A673 (cell line): ENCODE measurements at regions not wholly inside any gene's neighbourhood (a gene's known extent, or its start where the extent isn't known, plus 50 kb on each side); places are given as distances from the start of the nearest gene placed in this dataset.

Experiments used
- BruUV-seq: library from RNA; stranded (reverse); fragments of 400-500 nt; replicated peaks from 2 replicates; lab custom pipeline; 2021; lab: Mats Ljungman, UMichigan
- CTCF ChIA-PET: fragments of 300-600 bp; sonication (Branson Sonifier 250); formaldehyde crosslinking; loops from one replicate; lab custom pipeline; 2022; ENCODE audit warnings: antibody characterized with exemption; lab: Charles Lee
- POLR2A ChIA-PET: fragments of 300-600 bp; sonication (Branson Sonifier 250); formaldehyde crosslinking; loops from one replicate; lab custom pipeline; 2022; ENCODE audit warnings: antibody characterized with exemption; ENCODE audit not compliant: low non-redundant PET; lab: Charles Lee
- DNase-seq: peaks from one replicate; pipeline ENCODE4 v3.0.0-alpha.2; 2015; ENCODE audit warnings: low spot score
- H3K27ac ChIP-seq: fragments of 200-600 bp; sonication (generic); 2 replicates; pipeline ENCODE4 v1.5.1; 2016; ENCODE audit warnings: mixed run types, low read depth, mild to moderate bottlenecking, mixed read lengths, antibody characterized with exemption, low read length; ENCODE audit not compliant: poor library complexity, severe bottlenecking
- H3K27me3 ChIP-seq: fragments of 200-600 bp; sonication (generic); replicated peaks from 2 replicates; pipeline ENCODE4 v1.6.1; 2017; ENCODE audit warnings: mixed run types, low read depth, mild to moderate bottlenecking, mixed read lengths, antibody characterized with exemption, low read length; ENCODE audit not compliant: insufficient read depth, poor library complexity
- H3K36me3 ChIP-seq: fragments of 200-600 bp; sonication (generic); 2 replicates; pipeline ENCODE4 v1.6.1; 2016; ENCODE audit warnings: mixed run types, mild to moderate bottlenecking, mixed read lengths, antibody characterized with exemption, low read length; ENCODE audit not compliant: insufficient read depth, poor library complexity, severe bottlenecking
- H3K4me1 ChIP-seq: fragments of 200-600 bp; sonication (generic); 2 replicates; pipeline ENCODE4 v1.6.1; 2017; ENCODE audit warnings: mixed run types, mild to moderate bottlenecking, mixed read lengths, antibody characterized with exemption, low read length; ENCODE audit not compliant: insufficient read depth, poor library complexity, severe bottlenecking
- H3K4me3 ChIP-seq: fragments of 200-600 bp; sonication (generic); 2 replicates; pipeline ENCODE4 v1.5.1; 2016; ENCODE audit warnings: low read depth, mixed run types, mild to moderate bottlenecking, mixed read lengths, low read length; ENCODE audit not compliant: poor library complexity, severe bottlenecking
- H3K9me3 ChIP-seq: fragments of 200-600 bp; sonication (generic); 2 replicates; pipeline ENCODE4 v1.6.1; 2016; ENCODE audit warnings: mixed run types, low read depth, mild to moderate bottlenecking, mixed read lengths, antibody characterized with exemption, low read length; ENCODE audit not compliant: poor library complexity, severe bottlenecking
- CTCF ChIP-seq: fragments of 300-800, 200-600 bp; sonication (generic); conservative IDR thresholded peaks from 2 replicates; pipeline ENCODE4 v1.5.1; 2017; ENCODE audit warnings: low read depth, mild to moderate bottlenecking, antibody characterized with exemption, low read length, moderate library complexity, mixed read lengths
- EZH2 ChIP-seq: fragments of 200-600 bp; sonication (generic); IDR thresholded peaks from 2 replicates; pipeline ENCODE4 v1.6.1; 2017; ENCODE audit warnings: borderline replicate concordance, low read depth, mild to moderate bottlenecking, mixed read lengths, antibody characterized with exemption, low read length; ENCODE audit not compliant: poor library complexity, severe bottlenecking
- intact Hi-C: fragments of 100-400 bp; cut with micrococcal nuclease; formaldehyde crosslinking; loops from one replicate; pipeline ENCODE4 v1.10.0; 2022; ENCODE audit not compliant: unreplicated experiment

GRCh38 chr20:53708129-53708968 lies 114.7 kb upstream of the ZNF217 start:
- Histone ChIP-seq H3K4me3 (no peak overlapping the region), H3K36me3 (no peaks in the 10 kb centered on the region), H3K27ac (no peak overlapping the region), H3K27me3 (no peaks in the 10 kb centered on the region), H3K4me1 (peaks cover 28% of the 10 kb centered on the region), H3K9me3 (no peaks in the 10 kb centered on the region)
- ChIA-PET POLR2A (no interaction called here), CTCF (no interaction called here)
- TF ChIP-seq EZH2 (no peak), CTCF (no peak)
- no peak for DNase-seq
- BruUV-seq = no TSS peak
- intact Hi-C loops = no loop called here

DNA sequence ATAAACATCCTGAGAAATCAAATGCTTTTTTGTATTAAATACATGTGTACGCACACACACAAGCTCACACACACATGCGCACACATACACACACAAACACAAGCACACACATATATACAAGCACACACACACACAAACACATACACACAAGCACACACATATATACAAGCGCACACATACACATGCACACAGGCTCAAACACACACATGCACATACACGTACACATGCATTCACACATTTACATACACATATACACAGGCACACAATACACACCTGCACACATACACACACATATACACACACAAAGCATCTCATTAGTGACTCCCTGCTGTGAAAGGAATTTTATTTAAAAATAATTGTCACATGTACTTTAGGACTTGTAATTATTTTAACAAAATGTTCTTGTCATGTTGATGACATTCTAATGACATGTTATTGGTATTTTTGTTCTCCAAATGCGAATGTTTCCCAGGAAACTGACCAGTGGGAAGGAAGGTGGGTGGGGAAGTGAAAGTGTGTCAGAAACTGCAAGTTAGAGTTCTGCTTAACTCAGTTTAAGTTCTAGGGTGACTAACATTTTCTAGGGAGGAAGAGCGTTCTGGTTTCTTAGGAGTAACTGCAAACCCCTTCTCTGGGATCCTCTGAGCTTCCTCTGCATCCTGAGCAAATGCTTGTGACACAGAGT lies 113.9 kb upstream of the ZNF217 start:
- DNase-seq = no peak
- peaks cover 28% of the 10 kb centered on the region for H3K4me1 ChIP-seq
- no TSS peak for BruUV-seq
- POLR2A ChIA-PET = no interaction called here
- no peak overlapping the region for H3K4me3 ChIP-seq
- H3K27ac ChIP-seq = no peak overlapping the region
- CTCF ChIA-PET = no interaction called here
- no peaks in the 10 kb centered on the region for H3K9me3 ChIP-seq
- intact Hi-C loops = no loop called here
- H3K27me3 ChIP-seq = no peaks in the 10 kb centered on the region
- H3K36me3 ChIP-seq = no peaks in the 10 kb centered on the region
- no peak for TF ChIP-seq EZH2
- TF ChIP-seq CTCF = no peak

DNA sequence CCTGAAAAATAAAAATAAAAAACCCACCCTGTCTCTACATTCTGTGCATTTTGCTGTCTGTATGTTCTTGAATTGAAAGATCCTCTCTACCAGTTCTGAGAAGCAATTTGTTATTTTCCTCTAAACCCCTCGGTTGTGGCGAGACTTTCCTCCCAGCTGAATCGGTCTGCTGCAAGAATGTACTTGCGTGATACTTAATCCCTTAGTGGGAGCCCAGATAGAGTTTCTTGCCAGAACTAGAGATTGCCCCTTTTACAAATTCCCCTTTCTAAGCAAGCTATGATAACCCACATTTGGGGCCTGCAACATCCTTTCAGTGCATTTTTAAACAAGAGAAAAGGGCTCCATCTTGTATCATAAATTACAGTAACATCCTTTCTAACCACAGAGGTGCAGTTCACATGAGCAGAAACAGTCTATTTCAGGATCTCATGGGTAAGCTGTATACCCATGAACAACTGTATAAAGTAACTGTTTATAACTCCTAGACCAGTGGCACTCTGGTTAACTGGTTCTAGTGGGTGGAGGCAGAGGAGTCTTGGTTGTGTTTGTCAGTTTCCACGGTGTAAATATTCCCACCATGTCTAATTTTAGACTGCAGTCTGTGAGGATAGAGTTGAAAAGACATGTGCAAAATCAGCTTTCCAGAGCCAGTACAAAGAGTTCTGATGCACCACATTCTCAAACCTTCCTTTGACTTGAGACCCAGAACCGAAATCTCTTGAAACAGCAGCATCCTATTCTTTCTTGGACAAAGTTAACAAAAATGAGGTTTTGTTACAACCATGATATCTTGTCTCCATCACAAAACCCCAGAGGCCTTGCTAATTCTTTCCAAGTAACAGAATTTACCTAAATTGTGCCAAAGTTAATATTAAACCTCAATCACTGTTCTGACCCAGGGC lies 113.1 kb upstream of the ZNF217 start:
- BruUV-seq = no TSS peak
- no peak for DNase-seq
- ChIA-PET POLR2A (no interaction called here), CTCF (no interaction called here)
- intact Hi-C loops = no loop called here
- TF ChIP-seq EZH2 (no peak), CTCF (no peak)
- Histone ChIP-seq H3K4me3 (no peak overlapping the region), H3K4me1 (peaks cover 28% of the 10 kb centered on the region), H3K27ac (no peak overlapping the region), H3K27me3 (no peaks in the 10 kb centered on the region), H3K36me3 (no peaks in the 10 kb centered on the region), H3K9me3 (no peaks in the 10 kb centered on the region)
